NCI-H1092 treated with DMSO at 0.1 percent for 48 hours (cell line): ENCODE measurements at regions not wholly inside any gene's neighbourhood (a gene's known extent, or its start where the extent isn't known, plus 50 kb on each side); places are given as distances from the start of the nearest gene placed in this dataset.
"Not testable (repeated sequence)": the region's sequence is repeated elsewhere in the genome, so short reads cannot be mapped to it uniquely, and the experiment has no call there.

ENCODE experiments used
- DNase-seq: peaks from one replicate; lab custom pipeline; 2025; lab: John Stamatoyannopoulos, UW

- no peak for DNase-seq
Observed at GRCh38 chr4:101418466-101418865, 71.1 kb upstream of the PPP3CA start.

GRCh38 chr4:101418055-101418454, 70.7 kb upstream of the PPP3CA start:
- DNase-seq = no peak

GRCh38 chr4:101417046-101417445, 69.7 kb upstream of the PPP3CA start:
- DNase-seq = no peak

GRCh38 chr4:101415962-101416361, 68.6 kb upstream of the PPP3CA start:
- no peak for DNase-seq

GRCh38 chr4:101414496-101414895, 67.2 kb upstream of the PPP3CA start:
- no peak for DNase-seq

DNA sequence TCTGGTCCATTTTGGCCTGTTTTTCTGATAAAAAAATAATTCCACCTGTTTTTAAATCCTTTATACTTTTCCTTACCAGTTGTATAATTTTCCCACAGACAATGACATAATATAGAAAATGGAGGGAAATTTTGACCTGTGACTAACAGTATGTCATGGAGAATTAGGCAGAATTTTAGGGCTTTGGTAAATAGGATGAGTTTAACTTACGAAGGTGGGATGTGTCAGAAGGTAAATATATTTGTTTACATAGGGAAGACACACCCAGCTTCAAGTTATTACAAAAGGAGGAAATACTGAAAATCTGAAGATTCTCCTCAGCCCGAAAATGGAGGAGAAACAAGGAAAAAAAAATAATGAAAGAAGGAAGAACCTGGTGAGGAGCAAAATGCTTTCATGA, 64.6 kb upstream of the PPP3CA start:
- no peak for DNase-seq

GRCh38 chr4:101411281-101411910, 64.1 kb upstream of the PPP3CA start:
- DNase-seq = not testable (repeated sequence)

DNA sequence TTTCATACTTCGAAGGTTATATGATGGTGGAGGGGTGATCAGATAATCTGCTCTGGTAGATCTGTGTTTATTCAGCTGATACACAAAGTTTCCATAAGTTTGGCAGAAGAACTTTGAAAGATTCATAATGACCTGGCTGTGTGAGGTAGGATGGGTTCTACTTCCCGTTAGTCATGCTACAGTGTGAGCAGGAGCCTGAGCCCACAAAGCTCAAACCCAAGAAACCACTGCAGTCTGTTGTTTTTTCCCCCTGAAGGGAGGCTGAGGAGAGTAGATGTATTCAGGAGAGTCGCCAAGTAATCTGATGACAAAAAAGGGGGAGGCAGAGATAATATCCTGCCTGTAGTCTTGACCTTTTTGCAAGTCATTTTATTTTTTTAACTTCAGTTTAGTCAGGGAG, 52.8 kb upstream of the PPP3CA start:
- no peak for DNase-seq

DNA sequence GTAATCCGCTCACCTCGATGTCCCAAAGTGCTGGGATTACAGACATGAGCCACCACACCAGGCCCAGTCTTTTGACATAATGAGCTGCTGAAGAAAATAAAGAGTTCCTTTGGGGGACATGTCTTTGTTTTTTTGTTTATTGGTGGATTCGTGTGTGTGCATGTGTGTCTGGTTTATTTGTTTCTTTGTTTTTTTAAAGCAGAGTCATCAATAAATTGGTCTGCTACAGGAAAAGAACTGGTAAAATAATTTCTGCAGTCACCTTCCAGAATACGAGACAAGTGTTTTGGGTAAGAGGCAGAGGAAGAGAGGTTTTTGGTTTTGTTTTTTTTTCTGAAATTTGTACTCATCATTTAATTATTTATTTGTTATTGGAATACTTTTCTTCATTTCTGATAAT, 51.5 kb upstream of the PPP3CA start:
- DNase-seq = no peak
